ENCODE measurements at regions not wholly inside any gene's neighbourhood (a gene's known extent, or its start where the extent isn't known, plus 50 kb on each side); places are given as distances from the start of the nearest gene placed in this dataset.

- TF ChIP-seq CTCF (IDR thresholded peaks at IDR 0.05): no peak
- no peak for TF ChIP-seq POLR2A (IDR thresholded peaks at IDR 0.05)
These were observed 141.6 kb downstream of the EBLN2 start for GRCh38 chr3:73203101-73203500.

Data from uterus (tissue), 2 donors.